ENCODE measurements at regions not wholly inside any gene's neighbourhood (a gene's known extent, or its start where the extent isn't known, plus 50 kb on each side); places are given as distances from the start of the nearest gene placed in this dataset.

DNA sequence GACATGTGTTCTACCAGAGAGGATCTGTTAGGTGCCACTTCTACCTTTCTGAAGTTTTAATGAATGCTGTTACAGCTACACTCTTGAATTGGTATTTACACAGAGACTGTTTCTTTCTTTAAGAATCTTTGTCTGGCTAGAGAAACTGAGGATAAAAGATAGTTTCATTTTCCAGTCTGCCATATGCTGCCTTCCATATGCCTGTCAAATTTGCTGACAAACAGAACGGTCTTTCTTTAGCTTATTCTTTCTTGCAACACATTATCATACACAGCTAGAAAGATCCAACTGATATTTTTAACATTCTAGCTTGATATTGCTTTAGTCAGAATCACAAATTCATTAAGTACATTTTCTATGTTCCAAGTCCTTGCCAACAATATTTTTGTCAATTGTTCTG is 409.8 kb upstream of the CELF4 start:
- no peak for DNase-seq

DNA sequence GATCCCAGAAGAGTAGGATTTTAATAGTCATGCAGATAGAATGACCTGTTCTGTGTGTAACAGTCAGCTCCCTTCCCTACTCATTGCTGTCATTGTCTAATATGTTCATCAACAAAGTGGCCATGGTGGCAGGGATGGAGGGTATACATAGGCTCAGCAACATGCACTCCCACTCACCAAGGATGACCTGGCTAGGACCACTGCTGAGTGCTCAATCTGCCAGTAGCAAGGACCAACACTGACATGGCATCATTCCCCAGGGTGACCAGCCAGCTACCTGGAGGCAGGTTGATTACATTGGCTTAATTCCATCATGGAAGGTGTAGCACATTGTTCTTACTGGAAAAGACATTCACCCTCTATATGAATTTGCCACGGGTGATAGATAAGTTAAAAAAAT is 401.7 kb upstream of the CELF4 start:
- no peak for DNase-seq

DNA sequence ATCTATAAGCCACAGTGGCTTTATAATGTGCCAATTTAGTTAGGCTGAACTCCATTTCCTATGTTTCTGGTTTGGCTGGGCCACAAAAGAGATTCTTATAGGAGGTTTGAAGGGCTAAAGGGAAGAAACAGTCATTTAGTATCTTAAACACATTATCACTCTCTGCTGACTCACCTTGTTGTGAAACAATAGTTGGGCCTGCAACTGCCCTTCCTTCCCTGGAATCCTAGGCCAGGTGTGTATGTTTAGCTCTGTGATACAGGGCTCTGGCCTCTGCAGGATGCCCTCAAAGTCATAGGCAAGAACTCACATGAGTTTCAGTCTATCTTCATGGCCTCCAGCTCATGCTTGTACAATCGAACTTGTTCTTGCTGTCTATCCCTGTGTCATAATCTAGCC is 400.0 kb upstream of the CELF4 start:
- DNase-seq = no peak

DNA sequence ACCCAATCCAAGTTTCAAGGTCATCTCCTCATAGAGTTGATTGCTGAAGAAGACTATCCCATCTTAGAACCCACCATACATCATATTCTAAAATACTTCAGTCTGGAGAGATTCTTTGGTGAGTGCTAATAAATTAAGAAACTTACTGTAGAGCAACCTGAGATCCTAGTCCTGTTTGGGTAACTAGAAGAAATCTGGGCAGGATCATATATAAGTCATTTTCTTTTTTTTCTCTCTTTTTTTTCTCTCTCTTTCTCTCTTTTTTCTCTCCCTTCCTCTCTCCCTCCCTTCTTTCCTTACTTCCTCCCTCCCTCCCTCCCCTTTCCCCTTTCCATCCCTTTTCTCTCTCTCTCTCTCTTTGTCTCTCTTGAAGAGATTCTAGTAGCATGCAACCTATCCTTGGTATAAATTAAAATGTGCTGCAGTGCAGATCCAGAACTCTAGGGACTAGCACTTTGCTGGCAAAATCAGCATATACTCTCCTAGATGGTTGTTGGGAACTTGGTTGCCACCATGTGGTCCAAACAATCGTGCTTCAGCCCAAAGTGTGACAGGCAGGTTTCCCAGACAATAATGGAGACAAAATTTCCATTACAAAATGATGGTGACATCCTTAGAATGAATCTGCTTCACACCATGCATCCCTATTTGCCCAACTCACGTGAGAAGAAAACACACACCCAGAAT is 399.4 kb upstream of the CELF4 start:
- DNase-seq = no peak

DNA sequence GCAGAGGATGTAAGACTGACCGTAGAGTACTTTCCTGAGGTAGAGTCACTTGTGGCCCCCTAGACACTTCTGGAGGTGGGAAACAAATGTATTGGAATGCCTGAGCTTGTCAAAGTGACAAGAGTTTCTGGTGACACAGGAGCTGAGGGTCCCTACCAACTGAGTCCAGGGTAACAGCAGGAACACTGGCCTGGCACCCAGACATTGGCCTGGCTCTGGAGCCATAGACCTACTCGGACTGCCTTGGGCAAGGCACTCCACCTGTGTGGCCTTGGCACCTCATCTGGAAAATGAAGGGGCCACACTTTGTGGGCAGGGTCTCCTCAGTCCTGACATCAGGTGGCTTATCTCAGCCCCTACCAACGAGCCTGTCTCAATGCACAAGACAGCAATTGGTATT is 398.2 kb upstream of the CELF4 start:
- no peak for DNase-seq

DNA sequence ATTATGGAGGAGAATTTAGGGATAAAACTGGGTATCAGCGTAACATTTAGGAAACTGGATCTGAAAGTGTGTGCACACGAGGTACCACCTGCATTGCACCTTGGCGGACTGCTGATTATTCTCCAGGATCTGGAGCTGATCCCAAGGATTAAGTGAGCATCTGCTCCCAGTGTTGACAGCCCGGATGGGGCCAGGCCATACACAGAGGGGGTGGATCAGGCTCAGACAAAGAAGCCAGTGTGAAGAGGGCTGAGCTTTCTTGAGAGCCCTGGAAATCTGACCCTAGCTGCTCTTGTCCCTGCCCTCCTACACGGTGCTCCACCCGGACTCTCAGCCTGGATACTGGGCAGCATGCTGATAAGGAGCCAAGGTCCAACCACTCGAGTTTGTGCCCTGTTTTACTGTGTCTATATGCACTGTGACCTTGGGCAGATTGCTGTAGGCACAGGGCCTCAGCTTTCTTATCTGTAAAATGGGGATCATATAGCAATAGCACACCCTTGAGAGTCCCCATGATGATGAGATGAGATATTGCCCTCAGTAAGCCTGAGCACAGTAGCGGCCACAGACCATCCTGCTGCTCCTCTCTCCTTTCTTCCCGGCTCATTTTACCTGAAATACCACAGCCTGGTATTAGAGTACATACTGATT is 396.8 kb upstream of the CELF4 start:
- DNase-seq = no peak

DNA sequence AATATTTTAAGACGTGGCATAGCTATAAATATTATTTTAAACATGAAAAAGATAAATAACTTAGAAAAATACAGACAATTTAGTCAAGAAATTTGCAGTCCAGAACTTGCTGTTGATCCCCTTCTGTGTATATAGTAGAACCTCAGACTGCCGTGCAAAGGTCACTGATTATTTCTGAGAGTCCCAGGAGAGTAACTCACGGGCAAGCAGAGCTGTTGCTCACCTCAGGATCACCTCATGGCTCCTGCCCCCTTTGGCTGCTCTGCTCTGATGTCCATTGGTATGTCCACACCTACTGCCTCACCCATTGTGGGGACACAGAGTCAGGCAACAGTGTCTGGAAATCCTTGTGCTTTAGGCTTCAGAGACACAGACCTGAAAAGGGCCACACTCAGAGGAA is 392.9 kb upstream of the CELF4 start:
- DNase-seq = no peak

DNA sequence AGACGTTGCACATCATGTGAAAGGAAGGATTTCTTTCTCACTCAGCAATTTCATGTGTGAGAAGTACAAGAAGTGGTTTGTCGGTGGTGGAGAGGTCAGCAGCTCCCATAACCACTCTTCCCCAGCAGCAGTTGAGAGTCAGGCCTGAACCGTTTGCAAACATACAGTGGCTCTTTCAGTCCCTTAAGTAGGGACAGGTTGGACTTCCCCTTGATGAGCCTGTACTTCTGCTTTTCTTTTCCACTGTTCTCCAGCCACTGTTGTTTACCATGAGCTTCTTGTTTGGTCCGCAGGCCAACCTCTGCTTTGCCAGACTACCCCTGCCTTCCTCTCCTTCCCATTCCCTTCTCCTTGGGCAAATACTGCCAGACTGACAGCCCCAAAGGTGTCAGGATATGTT is 391.3 kb upstream of the CELF4 start:
- no peak for DNase-seq

DNA sequence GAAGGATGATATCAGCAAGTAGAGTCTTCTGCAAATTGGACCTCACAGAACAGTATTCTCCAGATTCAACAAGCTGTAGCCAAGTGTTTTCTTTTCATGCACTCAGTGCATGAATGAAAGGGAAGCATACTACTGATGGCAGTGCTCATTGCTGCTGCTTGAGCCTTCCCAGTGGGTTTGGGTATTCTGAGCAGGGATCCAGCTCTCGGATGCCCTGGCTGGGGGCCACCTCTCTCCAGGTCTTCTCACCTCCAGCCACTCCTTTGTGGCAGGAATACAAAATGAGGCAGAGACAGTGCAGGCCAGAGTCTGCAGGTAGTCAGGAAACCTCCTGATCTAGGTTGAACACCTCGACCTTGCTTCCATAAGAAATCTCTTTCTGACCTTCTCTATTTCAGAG is 390.4 kb upstream of the CELF4 start:
- no peak for DNase-seq

DNA sequence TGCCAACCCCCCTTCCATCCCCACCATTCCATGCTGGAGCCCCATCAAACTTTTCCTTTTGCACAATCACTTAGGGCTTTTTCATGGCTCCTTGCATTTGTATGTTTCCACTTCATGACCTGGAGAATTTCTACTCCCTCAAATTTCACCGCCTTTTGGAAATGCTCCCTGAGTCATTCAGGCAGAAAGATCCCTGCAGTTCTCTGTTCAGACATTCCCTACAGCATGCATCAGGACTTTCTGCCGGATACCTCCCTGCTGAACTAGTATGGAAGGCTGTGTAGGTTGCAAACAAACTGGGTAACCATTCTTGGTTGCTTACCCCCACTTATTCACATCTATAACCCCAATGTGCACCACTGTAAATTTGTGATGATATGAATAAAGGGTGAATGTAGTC is 389.6 kb upstream of the CELF4 start:
- no peak for DNase-seq

DNA sequence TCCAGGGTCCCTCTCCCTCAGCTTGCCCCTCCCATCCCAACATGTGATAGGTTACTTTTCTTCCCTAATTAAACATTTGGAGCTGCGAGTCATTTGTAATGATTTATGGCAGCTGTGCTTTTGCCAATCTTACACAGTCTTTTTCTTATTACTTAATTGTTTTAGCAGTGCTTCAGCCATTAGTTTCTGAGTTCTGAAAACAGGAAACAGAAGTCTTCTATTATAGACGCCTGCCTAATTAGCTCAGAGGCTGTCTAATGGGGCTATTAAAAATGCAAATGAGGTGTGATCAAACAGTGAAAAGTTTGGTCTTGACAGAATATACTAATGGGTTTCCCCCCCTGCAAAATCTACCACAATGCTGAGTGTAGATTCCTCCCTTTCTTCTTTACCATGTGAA is 388.3 kb upstream of the CELF4 start:
- DNase-seq = no peak

DNA sequence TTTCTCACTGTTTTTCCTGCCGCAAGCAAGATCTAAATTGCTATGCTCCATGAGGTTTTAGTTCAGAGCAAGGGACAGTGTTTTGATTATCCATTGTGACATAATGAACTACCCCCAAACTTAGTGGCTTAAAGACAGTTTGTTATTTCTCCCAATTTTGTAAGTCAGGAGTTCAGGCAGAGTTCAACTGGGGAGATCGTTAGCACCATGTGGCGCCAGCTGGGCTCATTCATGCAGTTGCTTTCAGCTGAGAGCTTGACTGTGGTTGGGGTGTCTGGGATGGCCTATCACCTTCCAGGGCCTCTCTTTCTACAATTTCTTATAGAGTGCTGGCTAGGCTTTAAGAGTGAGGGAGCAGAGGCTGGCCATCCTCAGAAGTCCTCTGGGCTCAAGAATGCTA is 382.9 kb upstream of the CELF4 start:
- no peak for DNase-seq

DNA sequence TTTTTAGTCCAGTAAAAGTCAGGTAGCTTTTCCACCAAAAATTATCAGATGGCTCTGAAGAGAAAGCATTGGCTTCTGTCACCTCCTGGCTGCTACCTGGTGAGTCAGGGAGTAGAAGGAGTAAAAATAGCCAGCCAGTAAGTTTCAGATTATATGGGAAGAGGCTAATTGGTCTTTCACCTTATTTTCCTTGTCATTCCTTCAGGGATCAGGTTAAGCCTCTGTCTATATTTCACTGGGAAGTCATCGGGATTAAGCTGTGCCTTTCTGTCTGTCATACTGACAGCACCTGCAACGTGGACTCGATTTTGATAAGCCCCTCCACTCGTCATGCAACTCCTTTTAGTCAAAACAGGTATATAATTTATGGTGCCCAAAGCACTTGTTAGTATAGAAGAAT is 380.7 kb upstream of the CELF4 start:
- no peak for DNase-seq

DNA sequence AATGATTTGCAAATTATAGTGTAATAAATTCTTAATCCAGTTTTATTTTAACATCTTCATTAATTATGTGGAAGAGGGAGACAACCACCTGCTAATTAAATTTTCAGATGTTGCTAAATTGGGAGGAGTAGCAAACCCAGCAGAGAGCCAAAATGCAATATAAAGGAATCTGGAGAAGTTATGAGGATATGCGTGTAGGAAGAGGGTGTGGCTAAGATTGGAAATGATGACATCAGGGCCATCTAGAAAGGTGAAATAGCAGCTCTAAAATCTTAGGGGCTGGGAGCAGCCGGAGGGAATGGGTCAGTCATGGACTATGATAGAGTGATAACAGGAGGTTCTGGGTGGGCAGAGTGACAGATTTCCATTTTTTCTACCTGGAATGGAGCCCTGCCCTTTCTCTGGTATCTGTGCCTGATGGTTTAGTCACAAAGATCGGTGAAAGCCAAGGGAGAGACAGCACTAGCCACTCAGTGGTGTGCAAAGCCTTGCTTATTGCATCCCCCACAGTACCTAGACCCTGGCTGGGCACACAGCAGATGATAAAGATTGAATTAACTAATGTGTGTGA is 379.2 kb upstream of the CELF4 start:
- no peak for DNase-seq

DNA sequence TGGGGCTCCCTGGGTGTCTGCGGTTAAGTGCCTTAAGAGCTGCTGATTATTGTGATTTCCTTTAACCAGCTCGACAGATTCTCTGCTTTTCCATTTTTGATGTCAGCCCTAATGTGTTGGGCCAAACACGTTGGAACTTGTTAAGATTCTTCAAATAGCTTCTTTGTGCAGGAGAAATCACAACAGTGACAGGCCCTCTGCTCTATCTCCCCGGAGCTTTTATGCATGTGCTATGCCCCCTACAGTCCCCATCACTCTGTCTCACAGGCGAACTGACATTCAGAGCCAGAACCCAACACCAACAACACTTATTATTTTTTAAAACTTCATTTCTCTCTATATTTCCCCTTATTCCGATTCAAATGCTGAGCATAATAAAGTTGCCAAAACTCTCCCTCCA is 371.7 kb upstream of the CELF4 start:
- DNase-seq = no peak

DNA sequence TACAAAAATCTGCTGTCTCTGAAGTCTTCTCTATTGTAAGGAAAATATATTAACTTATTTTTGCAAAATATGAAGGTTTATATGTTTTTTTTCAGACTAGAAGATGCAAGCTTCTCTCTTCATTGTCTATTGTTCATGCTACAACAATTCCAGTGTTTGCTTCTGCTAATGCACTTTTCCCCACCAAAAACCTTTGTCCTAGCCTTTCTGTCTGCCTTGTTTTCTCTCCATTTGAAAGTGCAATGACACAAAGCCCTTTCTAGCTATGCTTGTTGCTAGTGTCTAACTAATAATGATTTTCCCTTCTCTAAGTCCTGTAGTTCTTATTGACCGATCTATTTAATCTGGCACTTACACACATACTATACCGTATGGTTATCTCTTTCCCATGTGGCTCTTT is 369.5 kb upstream of the CELF4 start:
- DNase-seq = no peak

DNA sequence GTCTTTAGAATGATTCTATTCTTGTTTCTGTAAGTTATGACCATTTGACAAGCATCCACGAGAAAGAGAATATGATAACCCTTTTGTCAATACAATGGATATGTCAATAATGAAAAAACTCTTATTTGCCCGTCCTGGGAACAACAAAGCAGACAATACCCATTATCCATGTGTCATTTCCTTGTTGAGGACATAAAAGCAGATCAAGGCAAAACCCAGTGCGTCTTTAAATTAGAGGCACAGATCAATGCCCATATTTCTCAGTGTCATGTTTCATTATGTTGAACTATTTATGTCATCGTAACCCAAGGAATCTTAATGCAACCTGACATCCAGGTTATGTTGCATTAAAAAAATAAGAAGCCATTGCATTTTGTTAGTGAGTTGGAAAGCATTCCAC is 365.0 kb upstream of the CELF4 start:
- no peak for DNase-seq

DNA sequence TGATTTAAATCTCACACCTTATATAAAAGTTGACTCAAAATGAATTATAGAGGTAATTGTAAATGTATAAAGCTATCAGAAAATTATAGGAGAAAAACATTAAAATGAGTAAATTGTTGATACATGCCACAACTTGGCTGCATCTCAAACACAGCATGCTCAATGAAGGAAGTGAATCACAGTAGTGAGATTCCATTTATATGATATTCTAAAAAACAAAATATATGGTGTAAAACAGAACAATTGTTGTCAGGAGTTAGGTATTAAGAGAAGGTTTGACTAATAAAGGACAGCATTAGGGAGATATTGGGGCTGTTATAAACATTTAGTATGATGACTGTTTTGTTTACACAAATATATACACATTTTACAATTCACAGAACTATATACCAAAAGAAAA is 356.6 kb upstream of the CELF4 start:
- no peak for DNase-seq

DNA sequence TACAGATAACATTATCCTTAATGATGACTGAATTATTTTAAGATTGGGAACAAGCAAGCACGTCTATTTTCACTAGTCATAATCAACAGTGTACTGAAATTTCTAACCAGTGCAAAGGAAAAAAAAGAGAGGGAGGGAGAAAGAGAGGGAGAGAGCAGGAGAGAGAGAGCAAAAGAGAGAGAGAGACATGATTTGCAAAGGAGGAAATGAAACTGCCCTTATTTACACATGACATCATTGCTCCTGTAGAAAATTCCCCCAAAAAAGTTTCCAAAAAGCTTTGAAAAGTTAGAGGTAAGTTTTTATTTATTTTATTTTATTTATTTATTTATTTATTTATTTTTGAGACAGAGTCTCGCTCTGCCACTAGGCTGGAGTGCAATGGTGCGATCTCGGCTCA is 355.3 kb upstream of the CELF4 start:
- DNase-seq = no peak

DNA sequence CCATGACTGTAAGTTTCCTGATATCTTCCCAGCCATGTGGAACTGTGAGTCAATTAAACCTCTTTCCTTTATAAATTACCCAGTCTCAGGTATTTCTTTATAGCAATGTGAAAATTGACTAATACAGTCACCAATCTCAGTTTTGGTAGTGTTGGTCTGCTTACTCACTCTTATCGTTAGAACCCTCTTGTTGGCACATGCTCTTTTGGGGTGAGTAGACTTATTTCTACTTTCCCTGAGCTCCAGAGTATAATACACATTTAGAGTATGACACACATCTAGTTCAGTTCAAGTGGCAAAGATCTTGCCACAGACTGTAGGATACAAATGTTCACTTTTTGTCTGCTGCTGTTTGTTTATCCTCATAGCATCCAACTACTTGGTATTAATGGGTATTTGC is 347.5 kb upstream of the CELF4 start:
- no peak for DNase-seq

DNA sequence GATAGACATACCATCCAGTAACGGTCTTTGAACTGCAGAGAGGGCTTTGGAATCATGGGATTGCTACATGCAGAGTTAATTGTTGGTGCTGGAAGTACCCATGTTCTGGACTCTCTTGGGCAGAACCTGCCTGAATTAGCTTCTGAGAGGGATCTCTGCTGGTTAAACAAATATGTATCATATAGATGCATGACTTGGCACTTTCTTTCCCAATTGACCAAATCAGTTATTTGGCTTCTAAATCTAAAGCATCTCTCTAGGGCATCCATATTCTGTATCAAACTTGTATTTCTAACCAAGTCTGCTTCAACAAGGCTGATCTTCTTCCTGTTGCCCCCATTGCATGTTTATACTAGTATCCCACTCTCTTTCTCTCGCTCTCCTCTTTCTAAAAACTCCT is 336.7 kb upstream of the CELF4 start:
- no peak for DNase-seq

DNA sequence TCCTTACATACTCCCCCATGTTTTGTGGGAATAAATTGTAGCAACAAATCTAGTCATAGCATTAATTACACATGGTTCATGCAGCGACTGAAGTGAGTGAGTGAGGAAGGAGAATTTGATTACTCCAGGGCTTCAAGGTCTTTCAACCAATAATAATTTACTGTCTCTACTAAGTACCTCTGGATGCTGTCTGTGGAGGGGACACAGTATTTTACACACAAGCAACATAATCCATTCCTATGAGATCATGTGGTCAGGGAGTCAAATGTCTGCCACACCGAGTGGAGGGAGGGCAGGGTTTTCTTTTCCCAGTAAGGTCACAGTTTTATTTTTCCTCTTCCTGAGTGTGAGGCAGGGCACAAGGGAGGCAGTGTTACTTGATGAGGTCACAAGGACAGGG is 334.7 kb upstream of the CELF4 start:
- no peak for DNase-seq

DNA sequence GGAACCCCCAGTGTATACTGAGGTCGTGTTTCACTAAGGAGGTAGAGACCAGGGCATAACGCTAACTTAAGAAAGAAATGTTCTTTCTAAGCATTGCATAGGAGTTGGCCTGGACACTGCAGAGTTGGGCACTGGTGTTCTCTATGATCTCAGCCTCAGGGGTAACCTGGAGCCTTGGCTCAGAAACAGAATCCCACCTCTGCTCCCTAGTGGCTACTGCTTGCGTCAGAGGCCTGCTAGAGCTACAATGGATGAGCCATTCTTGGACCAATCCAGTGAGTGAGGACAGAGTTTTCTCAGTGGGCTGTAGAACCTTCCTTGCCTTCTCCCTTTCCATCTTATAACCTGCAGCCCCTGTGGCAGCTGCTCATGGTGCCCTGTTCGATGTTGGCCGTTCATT is 324.4 kb upstream of the CELF4 start:
- DNase-seq = no peak

DNA sequence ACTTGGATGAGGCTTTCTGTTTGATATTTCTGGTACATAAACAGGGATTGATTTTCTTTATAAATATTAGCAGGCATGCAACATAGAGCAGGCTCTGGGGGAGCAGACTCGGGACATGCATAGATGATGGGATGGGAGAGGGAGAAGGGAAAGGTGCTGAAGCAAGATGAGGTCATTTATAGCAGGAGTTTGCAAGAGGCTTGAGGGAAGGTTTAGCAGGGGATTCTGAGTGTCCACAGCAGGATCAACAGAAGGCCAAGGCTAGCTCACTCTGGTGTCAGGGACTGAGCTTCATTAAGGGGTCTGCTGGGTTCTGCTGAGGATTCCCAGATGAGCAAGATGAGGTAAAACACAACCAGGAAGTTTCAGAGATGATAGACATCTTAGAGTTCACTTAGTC is 309.1 kb upstream of the CELF4 start:
- DNase-seq = no peak

DNA sequence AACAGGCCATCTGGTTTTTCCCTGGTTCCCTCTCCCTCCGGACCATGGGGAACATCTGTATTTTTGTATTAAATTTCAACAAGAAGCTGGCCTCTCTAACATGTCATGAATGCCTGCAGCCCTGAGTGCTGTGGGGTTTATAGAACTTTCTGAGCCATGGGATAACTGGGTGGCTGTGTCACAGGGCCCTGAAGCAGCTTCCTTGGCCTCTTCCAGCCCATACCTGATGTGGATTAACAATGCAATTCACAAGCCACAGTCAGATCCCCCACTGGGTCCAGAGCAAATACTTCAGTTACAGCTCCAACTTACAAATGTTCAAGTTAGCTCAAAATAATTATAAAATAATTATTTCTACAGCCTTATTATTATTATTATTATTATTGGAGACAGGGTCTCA is 307.8 kb upstream of the CELF4 start:
- no peak for DNase-seq
